ENCODE measurements at regions not wholly inside any gene's neighbourhood (a gene's known extent, or its start where the extent isn't known, plus 50 kb on each side); places are given as distances from the start of the nearest gene placed in this dataset.

DNA sequence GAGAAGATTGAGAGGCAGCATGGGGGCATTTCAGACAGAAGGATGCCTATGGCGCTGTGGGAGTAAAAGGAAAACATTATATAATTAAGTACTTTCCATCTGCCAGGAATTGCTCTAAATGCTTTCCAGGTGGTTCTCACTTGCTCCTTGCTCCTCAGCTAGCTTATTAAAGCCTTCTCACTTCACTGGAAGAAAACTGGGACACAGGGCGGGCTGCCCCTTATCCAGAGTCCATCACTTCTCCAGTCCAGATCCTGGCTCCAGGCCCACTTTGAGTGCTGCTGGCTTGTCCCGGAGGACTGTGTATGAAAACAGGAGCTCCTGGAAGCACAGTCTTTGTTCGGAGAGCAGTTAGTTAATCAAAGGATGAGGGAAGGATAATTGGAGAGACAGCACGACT lies 409.9 kb upstream of the ADAMTS16 start:
- H4K20me1 ChIP-seq (ENCODE audit: insufficient read depth): no peaks in the 10 kb centered on the region
- no peak overlapping the region for H3K4me3 ChIP-seq (IDR thresholded peaks at IDR 0.05; ENCODE audit: insufficient read depth, low read depth, low read length)

DNA sequence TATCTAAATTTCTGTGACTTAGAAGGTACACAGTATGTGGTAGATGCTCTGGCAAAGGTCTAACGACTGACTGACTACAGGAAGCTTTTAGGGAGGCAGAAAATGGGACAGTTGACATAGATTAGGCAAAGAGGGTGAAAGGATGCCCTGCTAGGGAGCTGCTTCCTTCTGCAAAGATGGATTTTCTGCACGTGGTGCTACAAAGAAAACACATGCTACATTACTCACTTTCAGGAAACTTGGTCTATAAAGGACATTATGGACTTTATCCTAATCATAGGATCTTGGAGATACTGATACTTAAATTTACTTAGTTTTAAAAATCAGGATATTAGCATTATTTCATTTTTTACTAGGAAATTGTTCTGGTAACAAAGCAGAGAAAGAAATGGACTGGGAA lies 405.8 kb upstream of the ADAMTS16 start:
- peaks cover 25% of the 10 kb centered on the region for H3K4me1 ChIP-seq (ENCODE audit: low read depth, poor library complexity, severe bottlenecking)
- H3K36me3 ChIP-seq (ENCODE audit: insufficient read depth): no peaks in the 10 kb centered on the region
- no peaks in the 10 kb centered on the region for H3K79me2 ChIP-seq (ENCODE audit: insufficient read depth, low read depth)
- H3K9ac ChIP-seq: no peak overlapping the region
- H3K4me3 ChIP-seq (IDR thresholded peaks at IDR 0.05; ENCODE audit: insufficient read depth, low read depth, low read length): no peak overlapping the region
- no peaks in the 10 kb centered on the region for H3K27me3 ChIP-seq (ENCODE audit: insufficient read depth, low read depth)
- TF ChIP-seq, protein P1, sequence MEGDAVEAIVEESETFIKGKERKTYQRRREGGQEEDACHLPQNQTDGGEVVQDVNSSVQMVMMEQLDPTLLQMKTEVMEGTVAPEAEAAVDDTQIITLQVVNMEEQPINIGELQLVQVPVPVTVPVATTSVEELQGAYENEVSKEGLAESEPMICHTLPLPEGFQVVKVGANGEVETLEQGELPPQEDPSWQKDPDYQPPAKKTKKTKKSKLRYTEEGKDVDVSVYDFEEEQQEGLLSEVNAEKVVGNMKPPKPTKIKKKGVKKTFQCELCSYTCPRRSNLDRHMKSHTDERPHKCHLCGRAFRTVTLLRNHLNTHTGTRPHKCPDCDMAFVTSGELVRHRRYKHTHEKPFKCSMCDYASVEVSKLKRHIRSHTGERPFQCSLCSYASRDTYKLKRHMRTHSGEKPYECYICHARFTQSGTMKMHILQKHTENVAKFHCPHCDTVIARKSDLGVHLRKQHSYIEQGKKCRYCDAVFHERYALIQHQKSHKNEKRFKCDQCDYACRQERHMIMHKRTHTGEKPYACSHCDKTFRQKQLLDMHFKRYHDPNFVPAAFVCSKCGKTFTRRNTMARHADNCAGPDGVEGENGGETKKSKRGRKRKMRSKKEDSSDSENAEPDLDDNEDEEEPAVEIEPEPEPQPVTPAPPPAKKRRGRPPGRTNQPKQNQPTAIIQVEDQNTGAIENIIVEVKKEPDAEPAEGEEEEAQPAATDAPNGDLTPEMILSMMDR (conservative IDR thresholded peaks at IDR 0.05; ENCODE audit: low read depth, low read length): no peak
- H4K20me1 ChIP-seq (ENCODE audit: insufficient read depth): no peaks in the 10 kb centered on the region
- H3K27ac ChIP-seq: no peak overlapping the region
- H3K4me2 ChIP-seq: no peak overlapping the region
- H2AFZ ChIP-seq (ENCODE audit: low read depth): no peak overlapping the region

More for the DNA sequence above, 409.9 kb upstream of the ADAMTS16 start:
- Histone ChIP-seq H3K4me1 (ENCODE audit: low read depth, poor library complexity, severe bottlenecking) (no peaks in the 10 kb centered on the region), H3K4me2 (no peak overlapping the region), H3K36me3 (ENCODE audit: insufficient read depth) (no peaks in the 10 kb centered on the region), H3K27ac (no peak overlapping the region), H2AFZ (ENCODE audit: low read depth) (no peak overlapping the region), H3K79me2 (ENCODE audit: insufficient read depth, low read depth) (no peaks in the 10 kb centered on the region), H3K9ac (no peak overlapping the region), H3K27me3 (ENCODE audit: insufficient read depth, low read depth) (no peaks in the 10 kb centered on the region)
- TF ChIP-seq, protein P1 (conservative IDR thresholded peaks at IDR 0.05; ENCODE audit: low read depth, low read length): no peak

DNA sequence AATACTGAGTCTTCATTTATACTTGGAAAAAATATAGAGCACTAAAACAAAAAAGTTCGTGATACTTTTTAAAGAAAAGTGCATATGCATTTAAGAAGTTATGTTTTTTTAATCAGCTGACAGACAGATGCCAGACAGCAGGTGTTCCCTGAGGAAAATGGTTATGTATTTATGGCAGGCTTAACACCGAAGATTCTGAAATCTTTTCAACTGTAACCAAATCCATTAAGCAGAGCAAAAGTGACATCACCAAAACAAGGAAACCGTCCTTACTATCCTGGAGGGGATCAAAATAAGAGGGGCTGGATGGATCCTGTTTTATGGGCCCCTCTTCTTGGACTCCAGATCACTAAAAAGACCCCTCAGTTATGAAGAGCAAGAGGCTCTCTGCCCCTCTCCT lies 404.9 kb upstream of the ADAMTS16 start:
- TF ChIP-seq, protein P1 (conservative IDR thresholded peaks at IDR 0.05; ENCODE audit: low read depth, low read length): no peak
- H4K20me1 ChIP-seq (ENCODE audit: insufficient read depth): no peaks in the 10 kb centered on the region
- H3K79me2 ChIP-seq (ENCODE audit: insufficient read depth, low read depth): no peaks in the 10 kb centered on the region
- no peak overlapping the region for H2AFZ ChIP-seq (ENCODE audit: low read depth)
- no peak overlapping the region for H3K9ac ChIP-seq
- H3K4me2 ChIP-seq: no peak overlapping the region
- H3K36me3 ChIP-seq (ENCODE audit: insufficient read depth): no peaks in the 10 kb centered on the region
- H3K4me1 ChIP-seq (ENCODE audit: low read depth, poor library complexity, severe bottlenecking): peaks cover 34% of the 10 kb centered on the region
- H3K4me3 ChIP-seq (IDR thresholded peaks at IDR 0.05; ENCODE audit: insufficient read depth, low read depth, low read length): no peak overlapping the region
- H3K27me3 ChIP-seq (ENCODE audit: insufficient read depth, low read depth): no peaks in the 10 kb centered on the region
- no peak overlapping the region for H3K27ac ChIP-seq

DNA sequence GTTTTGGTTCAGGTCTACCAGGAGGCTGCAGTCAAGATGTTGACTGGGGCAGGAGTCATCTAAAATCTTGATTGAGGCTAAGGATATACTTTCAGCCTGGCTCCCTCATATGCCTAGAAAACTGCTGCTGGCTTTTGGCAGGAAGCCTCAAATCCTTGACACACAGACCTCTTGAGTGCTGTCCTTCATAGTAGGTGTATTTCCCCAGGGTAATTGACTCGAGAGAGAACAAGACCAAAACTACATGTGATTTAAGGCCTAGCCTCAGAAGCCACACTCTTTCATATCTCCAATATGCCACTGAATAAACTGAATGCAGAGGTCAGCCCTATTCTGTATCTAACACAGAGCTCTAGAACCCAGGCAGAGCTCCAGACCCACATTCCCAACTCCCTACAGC lies 402.3 kb upstream of the ADAMTS16 start:
- H3K79me2 ChIP-seq (ENCODE audit: insufficient read depth, low read depth): no peaks in the 10 kb centered on the region
- peaks cover 35% of the 10 kb centered on the region for H3K4me1 ChIP-seq (ENCODE audit: low read depth, poor library complexity, severe bottlenecking)
- peak overlapping the region; percentile 19; the same call in 1 of the 2 replicates for H3K27ac ChIP-seq
- no peaks in the 10 kb centered on the region for H3K27me3 ChIP-seq (ENCODE audit: insufficient read depth, low read depth)
- no peaks in the 10 kb centered on the region for H4K20me1 ChIP-seq (ENCODE audit: insufficient read depth)
- H3K36me3 ChIP-seq (ENCODE audit: insufficient read depth): no peaks in the 10 kb centered on the region
- TF ChIP-seq, protein P1 (conservative IDR thresholded peaks at IDR 0.05; ENCODE audit: low read depth, low read length): no peak
- H3K4me3 ChIP-seq (IDR thresholded peaks at IDR 0.05; ENCODE audit: insufficient read depth, low read depth, low read length): no peak overlapping the region
- H2AFZ ChIP-seq (ENCODE audit: low read depth): no peak overlapping the region
- no peak overlapping the region for H3K9ac ChIP-seq
- H3K4me2 ChIP-seq: peak overlapping the region; percentile 62
